Natural killer cell (primary cell): ENCODE measurements at regions not wholly inside any gene's neighbourhood (a gene's known extent, or its start where the extent isn't known, plus 50 kb on each side); places are given as distances from the start of the nearest gene placed in this dataset.

ENCODE experiments used
- ATAC-seq, 3 donors: fragments of 150-1000 bp in 2 of 3; fragments of 200-7000 bp in 1 of 3; cut with Tn5 transposase; 1 replicate in 1 of 3; 2 replicates in 2 of 3; pipeline ENCODE4 v1.10.0; 2021; ENCODE audit warnings: mild to moderate bottlenecking in 2 of 3, moderate library complexity in 2 of 3
- DNase-seq, 2 donors: peaks; one replicate each; pipeline versions ENCODE4 v3.0.0 to v3.0.0-alpha.2; 2013 to 2021; ENCODE audit warnings: mixed read lengths in 1 of 2
- H3K27ac ChIP-seq: one replicate; pipeline ENCODE4 v1.5.1; 2013; ENCODE audit warnings: mild to moderate bottlenecking, low read length
- H3K27me3 ChIP-seq: one replicate; pipeline ENCODE4 v1.6.1; 2013; ENCODE audit warnings: low read length; ENCODE audit not compliant: control insufficient read depth, insufficient read depth
- H3K36me3 ChIP-seq: one replicate; pipeline ENCODE4 v1.6.1; 2013; ENCODE audit warnings: low read length; ENCODE audit not compliant: control insufficient read depth, insufficient read depth
- H3K4me1 ChIP-seq: one replicate; pipeline ENCODE4 v1.6.1; 2013; ENCODE audit warnings: low read length; ENCODE audit not compliant: control insufficient read depth, insufficient read depth
- H3K4me3 ChIP-seq: one replicate; pipeline ENCODE4 v1.5.1; 2013; ENCODE audit warnings: low read length
- H3K9me3 ChIP-seq: one replicate; pipeline ENCODE4 v1.6.1; 2013; ENCODE audit warnings: low read length; ENCODE audit not compliant: control insufficient read depth, insufficient read depth
- H3K27ac Mint-ChIP-seq, 2 donors: one replicate each; pipeline ENCODE4 v1.8.0; 2022; ENCODE audit warnings: mild to moderate bottlenecking in 2 of 2, mixed read lengths in 2 of 2, moderate library complexity in 1 of 2
- H3K27me3 Mint-ChIP-seq, 2 donors: one replicate each; pipeline ENCODE4 v1.8.0; 2022; ENCODE audit warnings: low read depth in 2 of 2, mixed read lengths in 2 of 2
- H3K36me3 Mint-ChIP-seq: one replicate; pipeline ENCODE4 v1.8.0; 2022; ENCODE audit warnings: mixed read lengths
- H3K4me1 Mint-ChIP-seq, 2 donors: one replicate each; pipeline ENCODE4 v1.8.0; 2022; ENCODE audit warnings: mixed read lengths in 2 of 2
- H3K4me3 Mint-ChIP-seq: one replicate; pipeline ENCODE4 v1.8.0; 2022; ENCODE audit warnings: mild to moderate bottlenecking, moderate library complexity, mixed read lengths
- H3K9me3 Mint-ChIP-seq, 2 donors: one replicate each; pipeline ENCODE4 v1.8.0; 2022; ENCODE audit warnings: mixed read lengths in 2 of 2
- CTCF ChIP-seq: fragments of 200-600 bp; IDR thresholded peaks from one replicate; pipeline ENCODE4 v1.8.0; 2022; ENCODE audit warnings: antibody characterized with exemption
- WGBS: methylation state at CpG from one replicate; pipeline ENCODE4 v1.1.7; 2013; ENCODE audit warnings: missing lambda C conversion rate; ENCODE audit not compliant: insufficient coverage; 5-methylcytosine and 5-hydroxymethylcytosine counted together
- intact Hi-C: fragments of 100-400 bp; cut with micrococcal nuclease; formaldehyde crosslinking; loops from one replicate; pipeline ENCODE4 v1.14.2; 2022

DNA sequence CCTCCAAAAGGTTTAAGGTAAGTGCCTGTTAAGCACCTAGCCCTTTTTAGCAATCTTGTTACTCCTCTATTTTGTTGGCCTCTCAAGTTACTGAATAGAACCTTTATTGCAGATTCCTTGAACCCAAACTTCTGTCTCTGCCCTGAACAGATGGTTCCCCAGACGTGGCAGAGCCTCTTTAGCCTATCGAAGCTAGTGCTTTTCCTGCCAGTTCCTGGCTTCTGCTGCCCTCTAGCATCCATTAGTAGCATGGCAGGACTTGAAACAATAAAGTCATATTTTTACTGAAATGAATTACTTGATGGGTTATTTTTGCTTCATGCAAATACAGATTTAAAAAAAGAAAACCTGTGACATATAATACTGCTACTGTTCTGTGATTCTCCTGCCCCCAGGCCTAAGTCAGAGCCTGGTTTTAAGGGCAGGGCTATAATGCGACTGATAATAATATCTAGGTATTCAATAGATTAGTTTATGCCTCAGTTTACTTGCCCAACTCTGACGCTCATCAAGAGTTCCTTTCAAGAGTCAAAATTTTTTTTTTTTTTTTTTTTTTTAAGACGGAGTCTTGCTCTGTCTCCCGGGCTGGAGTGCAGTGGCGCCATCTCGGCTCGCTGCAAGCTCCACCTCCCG lies 84.3 kb upstream of the PHF14 start:
- no peaks in the 10 kb centered on the region for H3K27me3 Mint-ChIP-seq
- peak; percentile 90 for TF ChIP-seq CTCF
- H3K36me3 Mint-ChIP-seq: no peaks in the 10 kb centered on the region
- peak overlapping the region; percentile 47 to 76 for H3K27ac Mint-ChIP-seq
- DNase-seq (peak; percentile 17 to 69), ATAC-seq (peak; percentile 84 to 90 (median 88))
- H3K4me1 ChIP-seq: peaks cover 13% of the 10 kb centered on the region
- H3K4me3 ChIP-seq: no peak overlapping the region
- H3K27ac ChIP-seq: no peak overlapping the region
- H3K4me1 Mint-ChIP-seq: peaks cover 15 to 20% of the 10 kb centered on the region in 2 donors
- peak overlapping the region; percentile 89 for H3K4me3 Mint-ChIP-seq
- WGBS: 69% methylated on average over 10 of the region's 10 CpGs
- H3K9me3 Mint-ChIP-seq: no peaks in the 10 kb centered on the region
- H3K9me3 ChIP-seq: no peaks in the 10 kb centered on the region
- no peaks in the 10 kb centered on the region for H3K36me3 ChIP-seq
- intact Hi-C loops: no loop called here
- no peaks in the 10 kb centered on the region for H3K27me3 ChIP-seq

GRCh38 chr7:10908600-10908999 lies 65.1 kb upstream of the PHF14 start:
- Mint-ChIP-seq H3K4me3 (no peak overlapping the region), H3K4me1 (no peaks in the 10 kb centered on the region), H3K9me3 (peaks cover 2 to 3% of the 10 kb centered on the region in 2 donors), H3K27ac (no peak overlapping the region), H3K27me3 (peaks cover 9 to 24% of the 10 kb centered on the region in 2 donors), H3K36me3 (no peaks in the 10 kb centered on the region)
- ATAC-seq: no peak
- no peak for DNase-seq
- Histone ChIP-seq H3K4me3 (no peak overlapping the region), H3K36me3 (no peaks in the 10 kb centered on the region), H3K27me3 (no peaks in the 10 kb centered on the region), H3K9me3 (no peaks in the 10 kb centered on the region), H3K4me1 (no peaks in the 10 kb centered on the region), H3K27ac (no peak overlapping the region)
- no peak for TF ChIP-seq CTCF
- 92% methylated on average over 9 of the region's 9 CpGs for WGBS
- intact Hi-C loops: no loop called here

DNA sequence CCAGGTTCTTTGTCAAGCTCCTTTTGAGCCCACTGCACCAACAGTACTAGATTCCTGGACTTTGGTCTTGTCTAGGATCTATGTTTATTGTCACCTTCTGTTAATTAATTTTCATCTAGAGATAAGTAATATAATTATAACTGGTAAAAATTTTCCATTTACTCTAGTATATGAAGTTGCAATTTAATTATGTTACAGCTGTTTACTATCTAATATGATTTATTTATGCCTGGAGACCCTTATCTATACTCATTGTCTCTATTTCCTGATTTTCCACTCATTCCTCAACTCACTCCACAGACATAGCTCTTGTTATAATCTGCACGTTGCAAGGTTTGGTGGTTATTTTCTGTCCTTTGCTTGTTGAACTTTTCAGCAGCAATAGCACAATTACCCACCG lies 63.2 kb upstream of the PHF14 start:
- no peak overlapping the region for H3K27ac Mint-ChIP-seq
- no peak for ATAC-seq
- Histone ChIP-seq H3K27me3 (no peaks in the 10 kb centered on the region), H3K27ac (no peak overlapping the region), H3K9me3 (no peaks in the 10 kb centered on the region), H3K4me1 (no peaks in the 10 kb centered on the region), H3K36me3 (no peaks in the 10 kb centered on the region), H3K4me3 (no peak overlapping the region)
- no peak overlapping the region for H3K4me3 Mint-ChIP-seq
- intact Hi-C loops: no loop called here
- no peak for DNase-seq
- TF ChIP-seq CTCF: no peak
- 81% methylated on average over 2 of the region's 2 CpGs for WGBS
- H3K36me3 Mint-ChIP-seq: no peaks in the 10 kb centered on the region
- peaks cover 2 to 3% of the 10 kb centered on the region in 2 donors for H3K9me3 Mint-ChIP-seq
- H3K4me1 Mint-ChIP-seq: no peaks in the 10 kb centered on the region
- peaks cover 3 to 18% of the 10 kb centered on the region in 2 donors for H3K27me3 Mint-ChIP-seq

DNA sequence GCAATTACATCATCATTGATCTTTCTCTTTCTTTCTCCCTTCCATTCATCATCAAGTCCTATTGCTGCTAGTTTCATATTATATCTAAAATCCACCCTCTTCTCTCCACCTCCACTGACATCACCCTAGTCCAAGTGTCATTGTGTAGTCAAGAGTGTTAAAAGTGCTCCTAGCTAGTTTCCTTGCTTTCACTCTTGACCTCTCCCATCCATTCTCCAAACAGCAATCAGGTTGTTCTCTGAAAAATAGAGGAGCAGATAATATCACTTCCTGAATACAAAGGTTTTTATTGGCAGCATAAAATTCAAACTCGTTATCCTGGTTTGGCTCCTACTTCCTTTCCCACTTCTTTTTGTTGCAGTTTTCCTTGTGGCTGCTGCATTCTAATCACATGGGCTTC lies 61.6 kb upstream of the PHF14 start:
- WGBS: 85% methylated on average over 1 of the region's 1 CpG
- intact Hi-C loops: no loop called here
- ATAC-seq: no peak

More for the DNA sequence above, 61.6 kb upstream of the PHF14 start:
- H3K36me3 ChIP-seq: no peaks in the 10 kb centered on the region
- Mint-ChIP-seq H3K9me3 (peaks cover 2 to 3% of the 10 kb centered on the region in 2 donors), H3K27me3 (peaks cover 6 to 9% of the 10 kb centered on the region in 2 donors), H3K4me3 (no peak overlapping the region), H3K36me3 (no peaks in the 10 kb centered on the region), H3K27ac (no peak overlapping the region), H3K4me1 (no peaks in the 10 kb centered on the region)
- no peaks in the 10 kb centered on the region for H3K4me1 ChIP-seq
- no peak overlapping the region for H3K27ac ChIP-seq
- no peaks in the 10 kb centered on the region for H3K27me3 ChIP-seq
- no peak for DNase-seq
- H3K4me3 ChIP-seq: no peak overlapping the region
- no peak for TF ChIP-seq CTCF
- no peaks in the 10 kb centered on the region for H3K9me3 ChIP-seq
